COLO668 (cell line): ENCODE measurements at regions not wholly inside any gene's neighbourhood (a gene's known extent, or its start where the extent isn't known, plus 50 kb on each side); places are given as distances from the start of the nearest gene placed in this dataset.
"Not testable (repeated sequence)": the region's sequence is repeated elsewhere in the genome, so short reads cannot be mapped to it uniquely, and the experiment has no call there.

Source experiments
- DNase-seq: peaks from one replicate; lab custom pipeline; 2025; ENCODE audit not compliant: unreplicated experiment; lab: John Stamatoyannopoulos, UW

DNA sequence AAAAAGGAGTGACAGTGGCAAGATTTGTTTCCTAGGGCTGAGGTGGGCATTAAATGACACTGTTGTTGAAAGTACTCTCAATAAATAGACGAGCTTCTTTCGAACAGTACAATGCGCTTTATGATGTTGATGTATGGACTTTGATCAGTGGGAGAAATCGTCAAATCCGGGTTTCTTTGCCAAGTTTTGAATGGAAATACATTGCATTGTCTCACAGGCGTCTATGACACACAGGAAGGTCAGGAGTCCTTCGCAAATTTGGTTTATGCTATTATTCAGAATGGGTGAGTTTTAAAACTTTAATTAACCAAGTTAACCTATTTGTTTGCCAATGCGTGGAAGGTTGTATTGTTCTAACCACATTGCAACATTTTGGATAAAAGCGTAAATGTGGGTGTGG is 547.3 kb upstream of the SLC35B3 start:
- no peak for DNase-seq

DNA sequence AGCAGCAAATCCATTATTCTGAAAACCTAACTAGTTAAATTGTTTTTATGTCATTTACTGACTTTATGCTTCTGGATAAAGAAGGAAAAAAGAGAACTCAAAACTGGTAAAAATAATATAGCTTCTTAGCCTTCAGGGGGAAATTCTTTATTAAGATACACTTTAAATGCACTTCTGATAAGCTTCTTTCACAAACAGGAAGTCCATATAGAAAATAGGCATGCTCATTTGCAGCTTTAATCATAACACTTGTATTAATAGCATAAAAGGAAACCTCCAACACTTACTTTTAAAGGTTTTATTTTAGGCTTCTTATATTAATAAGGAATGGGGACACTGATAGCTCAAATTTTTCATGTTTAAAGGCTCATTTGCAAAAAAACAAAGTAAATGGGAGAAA is 538.0 kb upstream of the SLC35B3 start:
- no peak for DNase-seq

DNA sequence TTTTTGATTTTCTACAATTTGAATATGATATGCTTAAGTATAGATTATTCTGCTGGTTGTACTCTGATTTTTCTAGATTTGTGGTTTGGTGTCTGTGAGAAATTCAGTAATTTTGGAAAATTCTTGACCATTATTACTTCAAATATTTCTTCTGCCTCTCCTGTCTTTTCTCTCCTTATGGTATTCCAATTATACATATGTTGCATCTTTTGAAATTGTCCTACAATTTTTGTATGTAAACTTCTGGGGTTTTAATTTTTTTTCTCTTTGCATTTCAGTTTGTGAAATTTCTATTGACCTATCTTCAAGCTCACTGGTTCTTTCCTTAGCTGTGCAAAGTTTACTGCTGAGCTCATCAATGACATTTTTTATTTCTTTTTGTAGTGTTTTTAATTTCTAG is 534.4 kb upstream of the SLC35B3 start:
- DNase-seq, result no peak

DNA sequence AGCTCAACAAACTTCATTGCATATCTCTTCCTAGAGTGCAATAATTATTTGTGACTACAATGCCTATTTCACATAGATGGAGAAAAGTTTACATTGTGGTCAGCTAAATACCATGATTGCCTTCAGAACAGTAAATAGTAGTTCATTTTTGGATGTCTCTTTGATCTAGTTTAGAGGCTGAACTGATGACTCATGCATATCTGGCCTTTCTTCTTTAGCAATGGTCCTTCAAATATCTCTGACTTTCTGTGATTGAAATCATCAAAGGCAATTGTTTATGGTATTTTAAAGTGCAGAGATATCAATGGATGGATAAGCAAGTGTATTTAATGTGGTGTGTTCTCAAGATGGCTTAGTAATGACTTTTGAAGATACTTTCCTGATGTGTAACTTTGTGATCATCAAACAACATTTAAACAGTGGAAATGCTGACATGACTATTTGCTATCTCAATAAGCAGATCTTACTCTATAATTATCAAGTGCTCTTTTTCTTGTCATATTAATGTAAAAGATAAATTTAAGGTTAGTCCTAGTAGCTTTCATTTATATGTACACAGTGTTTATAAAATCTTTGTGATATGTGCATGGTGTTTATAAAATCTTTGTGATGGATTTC is 523.7 kb upstream of the SLC35B3 start:
- DNase-seq, result no peak

DNA sequence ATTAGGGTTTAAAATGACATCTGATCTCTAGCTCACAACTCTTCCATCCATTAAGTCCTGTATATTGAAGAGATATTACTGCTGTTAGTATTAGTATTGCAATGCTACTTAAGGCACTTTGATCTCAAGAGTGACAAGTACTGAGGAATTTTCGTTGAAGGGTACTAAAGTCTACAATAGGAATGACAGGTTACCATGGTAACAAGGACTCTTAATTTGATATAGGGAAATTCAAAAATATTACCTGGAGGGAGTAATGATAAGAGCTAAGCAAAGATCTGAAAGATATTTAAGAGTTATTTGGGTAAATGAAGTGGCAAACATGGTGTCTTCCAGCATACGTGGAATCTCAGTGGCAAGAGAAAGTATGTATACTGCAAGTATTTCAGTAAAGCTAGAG is 518.0 kb upstream of the SLC35B3 start:
- no peak for DNase-seq

DNA sequence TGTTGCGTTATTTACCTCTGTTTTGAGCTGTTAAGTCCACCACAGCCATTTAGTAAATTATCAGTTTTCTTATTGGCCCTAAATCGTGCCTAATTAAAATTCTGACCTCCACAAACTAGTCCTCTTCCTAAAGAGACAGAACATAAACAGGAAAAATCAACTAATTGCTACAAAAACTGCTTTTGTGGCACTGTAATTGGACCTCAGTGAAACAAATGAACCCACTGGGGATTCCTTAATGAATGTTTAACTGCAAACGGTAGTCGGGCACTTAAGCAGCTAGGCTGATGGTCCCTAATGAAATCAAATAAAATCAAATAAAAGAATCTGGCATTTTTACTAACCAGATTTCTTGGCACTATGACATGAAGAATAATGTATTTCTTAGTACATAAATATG is 513.4 kb upstream of the SLC35B3 start:
- no peak for DNase-seq

DNA sequence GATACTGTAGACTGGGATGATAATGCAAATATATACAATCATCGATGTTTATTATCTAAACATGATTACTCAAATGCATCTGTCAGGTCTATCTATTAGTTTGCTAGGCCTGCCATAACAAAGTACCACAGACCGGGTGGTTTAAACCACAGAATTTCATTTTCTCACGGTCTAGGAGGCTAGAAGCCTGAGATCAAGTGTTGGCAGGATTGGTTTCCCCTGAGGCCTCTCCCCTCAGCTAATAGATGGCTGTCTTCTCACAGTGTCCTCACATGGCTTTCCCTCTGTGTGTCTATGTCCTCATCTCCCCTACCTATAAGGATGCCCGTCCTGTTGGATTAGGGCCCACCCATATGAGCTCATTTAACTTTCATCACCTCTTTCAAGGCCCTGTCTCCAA is 512.6 kb upstream of the SLC35B3 start:
- DNase-seq, result no peak

DNA sequence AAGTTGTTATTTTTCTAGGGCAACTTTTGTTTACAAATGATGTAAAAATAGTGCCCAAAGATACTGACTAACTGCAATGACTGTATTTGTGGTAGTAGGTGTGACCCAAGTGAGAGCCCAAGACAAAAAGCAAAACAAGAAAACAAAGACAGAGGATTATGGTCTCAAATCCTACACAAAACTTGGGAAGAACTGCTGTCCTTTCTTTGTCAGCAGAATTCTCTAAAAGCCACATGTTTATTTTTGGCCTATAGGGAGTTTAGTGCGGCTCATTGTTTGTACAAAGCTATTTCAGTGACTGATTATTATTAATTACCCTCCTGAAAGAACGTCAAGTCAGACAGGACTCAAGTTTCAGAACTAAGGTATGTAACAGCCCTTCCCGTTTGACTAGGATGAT is 509.2 kb upstream of the SLC35B3 start:
- DNase-seq, result no peak

DNA sequence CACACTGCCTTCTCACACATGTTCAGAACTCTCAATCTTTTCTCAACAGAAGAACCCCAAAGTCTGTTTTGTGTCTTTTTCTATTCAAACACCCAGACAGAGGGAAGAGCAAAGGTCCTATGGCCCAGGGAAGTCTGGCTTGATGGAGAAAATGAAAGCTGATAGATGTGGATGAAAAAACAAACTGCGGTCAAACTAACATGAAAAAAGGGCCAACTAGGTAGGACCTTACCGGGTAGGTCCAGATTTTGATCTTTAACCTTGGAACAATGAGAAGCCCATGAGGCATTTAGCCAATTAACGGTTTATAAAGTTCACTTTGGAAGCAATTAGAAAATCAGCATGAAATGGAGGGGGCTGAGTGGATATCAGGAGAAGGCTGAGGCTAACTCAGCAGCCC is 507.7 kb upstream of the SLC35B3 start:
- DNase-seq, result no peak

DNA sequence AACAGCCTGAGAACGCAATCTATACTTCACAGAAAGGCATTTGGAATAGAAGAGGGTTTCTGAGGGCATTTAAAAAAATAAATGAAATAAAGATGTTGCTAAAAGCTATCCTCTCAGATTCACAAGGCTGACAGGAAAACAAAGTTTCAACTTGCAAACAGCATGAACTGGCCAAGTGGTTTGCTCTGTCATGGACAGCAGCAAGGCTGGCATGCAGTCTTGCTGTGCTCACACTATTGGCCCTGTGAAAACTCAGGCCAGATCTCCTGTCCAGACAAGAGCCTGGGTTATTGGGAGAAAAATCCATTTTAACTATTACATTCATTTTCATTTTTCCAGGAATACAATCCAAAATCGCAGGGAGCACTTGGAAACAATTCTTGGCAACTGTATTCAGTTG is 506.2 kb upstream of the SLC35B3 start:
- no peak for DNase-seq

DNA sequence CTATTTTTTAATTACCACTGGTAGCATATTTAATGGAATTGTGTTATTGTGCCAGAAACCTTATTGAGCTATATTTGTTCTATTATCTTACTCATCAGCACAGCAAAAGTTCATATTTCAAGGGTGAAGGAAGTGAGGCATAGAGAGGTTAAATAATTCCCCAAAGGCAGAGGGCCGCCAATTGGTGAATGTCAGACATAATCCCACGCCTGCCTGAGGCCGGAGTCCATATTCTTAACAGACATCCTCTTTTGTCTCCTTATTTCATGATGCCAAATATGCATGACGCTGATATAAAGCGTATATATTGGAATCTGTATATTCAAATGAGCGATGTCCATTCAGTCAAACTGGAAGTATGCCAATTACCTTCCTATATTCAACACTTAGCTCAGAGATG is 505.0 kb upstream of the SLC35B3 start:
- peak; percentile 25 for DNase-seq

DNA sequence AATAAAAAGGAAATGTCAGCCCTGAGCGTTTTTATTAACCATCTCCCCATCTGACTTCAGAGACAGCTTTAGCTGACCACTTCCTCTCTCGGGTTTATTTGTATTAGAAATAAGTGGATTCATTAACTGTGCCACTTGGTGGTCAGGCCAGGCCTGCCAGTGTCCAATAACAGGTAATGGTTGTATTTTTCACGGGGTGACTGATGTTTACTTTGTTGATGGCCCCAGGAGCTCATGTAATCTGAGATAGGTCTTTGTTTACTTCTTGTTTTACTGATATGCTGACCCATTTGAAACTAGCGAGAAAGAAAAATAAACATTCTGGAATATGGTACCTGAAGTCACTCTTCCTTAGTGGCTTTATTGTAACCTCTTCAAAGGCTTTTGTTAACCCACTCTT is 504.3 kb upstream of the SLC35B3 start:
- DNase-seq, result peak; percentile 48

DNA sequence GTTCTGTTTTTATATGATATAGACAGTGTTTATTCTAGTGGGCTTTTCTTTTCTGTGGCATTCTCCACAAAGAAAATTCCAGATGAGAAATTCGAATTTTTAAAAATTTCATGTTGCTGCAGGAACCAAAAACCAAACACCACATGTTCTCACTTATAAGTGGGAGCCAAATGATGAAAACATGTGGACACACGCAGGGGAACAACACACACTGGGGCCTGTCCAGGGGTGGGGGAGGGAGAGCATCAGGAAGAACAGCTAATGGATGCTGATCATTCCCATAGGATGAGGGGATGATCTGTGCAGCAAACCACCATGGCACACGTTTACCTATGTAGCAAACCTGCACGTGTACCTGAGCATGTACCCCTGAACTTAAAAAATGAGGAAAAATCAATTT is 499.0 kb upstream of the SLC35B3 start:
- DNase-seq, result no peak

DNA sequence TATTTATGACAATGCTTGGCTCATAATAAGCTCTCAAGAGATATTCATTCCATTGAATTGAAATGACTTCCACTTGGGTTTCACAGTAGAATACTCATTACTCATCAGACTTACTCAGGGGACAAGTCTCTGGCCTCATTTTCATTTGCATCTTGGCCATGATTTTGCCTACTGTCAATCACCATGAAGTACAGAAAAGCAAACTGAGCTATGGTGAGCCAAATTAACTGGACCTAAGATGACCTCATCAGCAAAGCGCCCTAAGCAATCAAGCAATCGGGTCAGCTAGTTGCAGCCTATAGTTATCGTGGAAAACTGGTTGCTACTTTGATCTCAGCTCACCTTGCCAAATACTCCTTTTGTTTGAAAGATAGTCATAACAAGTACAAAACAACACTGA is 494.7 kb upstream of the SLC35B3 start:
- DNase-seq, result no peak

DNA sequence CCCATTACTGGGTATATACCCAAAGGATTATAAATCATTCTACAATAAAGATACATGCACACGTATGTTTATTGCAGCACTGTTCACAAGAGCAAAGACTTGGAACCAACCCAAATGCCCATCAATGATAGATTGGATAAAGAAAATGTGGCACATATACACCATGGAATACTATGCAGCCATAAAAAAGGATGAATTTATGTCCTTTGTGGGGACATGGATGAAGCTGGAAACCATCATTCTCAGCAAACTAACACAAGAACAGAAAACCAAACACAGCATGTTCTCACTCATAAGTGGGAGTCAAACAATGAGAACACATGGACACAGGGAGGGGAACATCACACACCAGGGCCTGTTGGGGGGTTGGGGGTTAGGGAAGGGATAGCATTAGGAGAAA is 484.9 kb upstream of the SLC35B3 start:
- not testable (repeated sequence) for DNase-seq

DNA sequence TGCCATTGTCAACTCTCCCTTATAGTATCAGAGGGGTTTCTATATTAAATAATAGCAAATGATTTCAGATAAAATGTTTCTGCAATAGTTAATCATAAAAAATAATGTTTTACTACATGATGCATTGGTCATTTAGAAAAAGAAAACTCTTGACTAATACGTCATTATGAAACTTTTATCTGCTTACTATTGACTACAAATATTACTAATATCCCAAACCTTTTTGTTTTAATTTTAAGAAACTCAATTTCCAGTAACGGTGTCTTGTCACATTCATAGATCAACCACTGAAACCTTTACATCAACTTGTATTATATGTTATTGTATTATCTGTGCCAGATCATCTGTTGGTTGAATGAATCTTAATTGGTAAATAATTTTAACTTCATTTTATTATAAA is 482.9 kb upstream of the SLC35B3 start:
- DNase-seq, result no peak

DNA sequence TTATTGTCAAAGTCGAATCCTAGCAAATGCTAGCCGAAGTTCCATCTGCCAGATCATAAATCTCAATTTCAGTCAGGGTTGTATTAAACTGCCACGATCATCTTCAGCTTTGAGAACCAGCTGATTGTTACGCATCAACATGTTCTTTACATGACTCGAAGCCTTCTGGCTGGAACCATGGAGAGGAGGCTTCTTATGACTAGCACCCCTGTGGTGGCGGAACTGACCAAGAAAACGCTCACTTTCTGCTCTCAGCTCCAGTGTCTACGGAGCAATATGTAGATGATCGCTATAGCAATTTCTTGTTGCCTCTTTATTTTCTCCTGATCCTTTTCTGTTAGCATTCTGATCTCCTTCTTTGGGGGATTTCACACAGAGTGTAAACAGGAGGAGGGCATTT is 479.4 kb upstream of the SLC35B3 start:
- DNase-seq, result no peak

DNA sequence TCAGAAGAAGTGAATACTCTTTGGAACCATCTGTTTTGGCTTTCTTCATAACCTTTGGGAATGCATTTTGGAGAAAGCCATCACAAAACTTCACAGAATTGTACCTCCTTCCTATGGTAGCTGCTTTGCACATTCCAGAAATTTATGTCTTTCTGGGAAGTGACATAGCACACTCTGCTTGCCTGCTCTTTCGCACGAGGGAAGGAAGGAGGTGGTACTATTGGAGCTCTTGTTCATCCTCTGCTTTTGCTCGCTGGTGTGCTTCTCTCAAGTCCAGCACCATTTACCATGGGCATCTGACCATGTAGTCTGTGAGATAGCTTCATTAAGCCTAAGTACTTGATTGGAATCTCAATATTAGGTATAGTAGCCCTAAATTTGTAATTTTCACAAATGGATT is 473.3 kb upstream of the SLC35B3 start:
- no peak for DNase-seq

DNA sequence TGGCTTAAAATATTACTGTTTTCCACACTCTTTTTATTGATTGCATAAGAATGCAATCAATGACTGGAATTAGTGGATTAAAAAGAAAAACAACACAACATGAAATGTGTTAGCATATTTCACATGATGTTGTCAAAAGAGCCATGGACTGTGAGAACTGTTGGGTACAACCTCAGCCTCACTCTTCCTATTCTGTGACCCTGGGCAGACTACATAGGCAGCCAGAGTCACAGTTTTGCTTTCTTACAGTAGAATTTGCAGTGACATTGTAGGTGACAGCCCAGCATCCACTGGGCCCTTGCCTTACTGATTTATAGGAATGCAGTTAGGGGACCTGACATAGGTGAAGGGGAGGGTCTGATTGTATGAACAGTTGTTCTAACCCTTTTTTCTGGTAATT is 471.4 kb upstream of the SLC35B3 start:
- DNase-seq, result no peak

DNA sequence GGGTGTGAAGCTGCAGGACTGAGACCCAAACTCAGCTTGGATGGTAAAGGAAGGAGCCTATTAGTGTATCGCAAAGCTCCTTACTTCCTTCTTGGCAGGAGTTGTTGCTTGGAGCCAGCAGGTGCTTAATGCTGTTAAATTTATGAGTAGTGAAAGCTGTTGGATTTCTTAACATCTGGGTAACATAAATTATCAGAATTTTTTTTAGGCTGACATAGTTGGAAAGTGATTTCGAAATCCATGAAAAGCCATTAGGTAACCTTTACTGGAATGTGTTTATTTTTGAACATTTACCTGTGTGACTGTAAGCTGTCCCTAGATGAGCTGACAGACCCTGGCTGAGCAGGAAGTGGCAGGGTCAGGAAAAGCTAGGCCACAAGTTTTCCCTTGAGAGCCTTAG is 470.4 kb upstream of the SLC35B3 start:
- no peak for DNase-seq

DNA sequence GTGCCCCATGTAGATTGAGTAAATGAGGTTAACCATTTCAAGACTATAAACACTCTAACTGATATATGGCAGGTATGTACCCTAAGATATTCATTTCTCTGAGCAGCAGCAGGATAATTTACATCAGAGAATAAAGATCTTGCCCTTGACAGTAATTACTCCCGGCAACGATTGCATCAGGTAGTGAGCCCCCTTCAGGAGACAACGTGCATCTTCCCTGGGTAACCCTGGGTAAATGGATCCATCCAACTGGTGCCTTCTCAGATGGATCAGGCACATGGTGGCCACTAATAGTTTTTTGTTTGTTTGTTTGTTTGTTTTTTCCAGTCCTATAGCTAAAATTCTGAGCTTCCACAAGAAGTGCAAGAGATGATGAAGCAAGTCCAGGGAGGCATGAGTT is 469.4 kb upstream of the SLC35B3 start:
- DNase-seq, result no peak

DNA sequence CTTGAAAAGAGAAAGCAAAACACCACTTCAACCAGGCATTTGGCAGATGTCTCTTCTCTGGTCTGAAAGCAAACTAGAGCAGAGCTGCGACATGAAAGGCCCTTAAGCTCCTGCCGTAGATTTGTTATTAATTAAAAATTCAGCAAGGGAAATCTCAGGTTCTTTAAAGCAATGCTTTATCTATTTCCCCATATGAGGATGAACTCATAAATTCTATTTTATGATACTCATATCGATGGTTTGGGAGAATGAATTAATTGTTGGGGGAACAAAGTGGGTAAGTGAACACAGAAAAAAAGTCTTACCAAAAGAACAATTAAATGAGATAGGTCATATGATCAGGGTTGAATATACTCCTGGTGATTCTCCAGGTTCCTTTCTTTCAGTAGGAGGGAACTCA is 464.7 kb upstream of the SLC35B3 start:
- DNase-seq, result no peak

DNA sequence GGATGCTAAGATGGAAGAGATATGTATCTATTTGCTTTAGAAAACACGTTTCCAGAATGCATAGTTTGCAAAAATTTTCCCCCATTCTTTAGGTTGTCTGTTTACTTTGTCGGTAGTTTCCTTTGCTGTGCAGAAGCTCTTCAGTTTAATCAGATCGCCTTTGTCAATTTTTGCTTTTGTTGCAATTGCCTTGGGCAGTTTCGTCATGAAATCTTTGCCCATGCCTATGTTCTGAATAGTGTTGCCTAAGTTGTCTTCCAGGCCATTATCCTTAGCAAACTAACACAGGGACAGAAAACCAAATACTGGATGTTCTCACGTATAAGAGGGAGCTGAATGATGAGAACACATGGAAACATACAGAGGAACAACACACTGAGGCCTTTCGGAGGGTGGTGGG is 454.2 kb upstream of the SLC35B3 start:
- no peak for DNase-seq

DNA sequence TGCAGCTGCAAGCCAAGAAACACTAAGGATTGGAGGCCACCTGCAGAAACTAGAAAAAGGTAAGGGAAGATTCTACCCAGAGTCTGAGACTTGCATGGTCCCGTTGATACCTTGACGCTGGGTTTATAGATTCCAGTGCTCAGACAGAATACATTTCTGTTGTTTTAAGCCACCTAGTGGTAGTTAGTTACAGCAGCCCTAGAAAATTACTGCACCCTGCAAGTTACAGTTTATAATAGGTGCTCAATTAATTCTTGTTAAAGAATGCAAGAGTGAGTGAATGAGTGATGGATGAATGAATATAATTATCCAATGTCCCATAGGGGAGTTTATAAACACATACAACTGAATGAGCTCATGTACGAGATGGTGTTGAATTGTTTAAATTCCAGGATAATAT is 453.1 kb upstream of the SLC35B3 start:
- DNase-seq, result no peak
